H1 (cell line): ENCODE measurements at regions not wholly inside any gene's neighbourhood (a gene's known extent, or its start where the extent isn't known, plus 50 kb on each side); places are given as distances from the start of the nearest gene placed in this dataset.

Source experiments
- BCL11A ChIP-seq, 2 experiments: IDR thresholded peaks; one replicate each; pipeline ENCODE4 v1.6.1; 2011; ENCODE audit warnings: low read depth in 2 of 2, low read length in 2 of 2, mild to moderate bottlenecking in 2 of 2
- RAD21 ChIP-seq, 2 experiments: IDR thresholded peaks in 1 of 2; conservative IDR thresholded peaks in 1 of 2; 2 replicates each; pipeline ENCODE4 v1.6.1; 2011; ENCODE audit warnings: low read depth in 2 of 2, low read length in 2 of 2, improper control_type of control experiment in 1 of 2, inconsistent platforms in 1 of 2, mild to moderate bottlenecking in 1 of 2, moderate library complexity in 1 of 2
- SAP30 ChIP-seq: fragments of 300-600 bp; sonication (generic); IDR thresholded peaks from 2 replicates; pipeline ENCODE4 v1.7.1; 2012; ENCODE audit warnings: low read length, moderate library complexity, mild to moderate bottlenecking, inconsistent platforms; ENCODE audit not compliant: insufficient read depth, insufficient replicate concordance

GRCh38 chr4:79657379-79657778 is 249.4 kb upstream of the GK2 start (continued):
- no peak for TF ChIP-seq RAD21 (IDR thresholded peaks at IDR 0.05 in 1 of 2, conservative IDR thresholded peaks at IDR 0.05 in 1 of 2; ENCODE audit: low read depth in 2 of 2, low read length in 2 of 2)
- no peak for TF ChIP-seq SAP30
- no peak for TF ChIP-seq BCL11A (IDR thresholded peaks at IDR 0.05; ENCODE audit: low read depth in 2 of 2, low read length in 2 of 2)
- TF ChIP-seq, all 59 proteins: peak for 0
